Calu3 (cell line): ENCODE measurements at regions not wholly inside any gene's neighbourhood (a gene's known extent, or its start where the extent isn't known, plus 50 kb on each side); places are given as distances from the start of the nearest gene placed in this dataset.
A peak's percentile ranks its signal among the peaks of the same experiment; 100 is the strongest.
"Not testable (repeated sequence)": the region's sequence is repeated elsewhere in the genome, so short reads cannot be mapped to it uniquely, and the experiment has no call there.

Experiments
- BruUV-seq: library from RNA; stranded (reverse); fragments of 400-500 nt; replicated peaks from 2 replicates; lab custom pipeline; 2021; lab: Mats Ljungman, UMichigan
- CTCF ChIA-PET: fragments of 300-600 bp; sonication (Branson Sonifier 250); formaldehyde crosslinking; loops from one replicate; lab custom pipeline; 2022; ENCODE audit warnings: antibody characterized with exemption; lab: Charles Lee
- DNase-seq: peaks from one replicate; pipeline ENCODE4 v3.0.0; 2022
- H3K27ac Mint-ChIP-seq: one replicate; pipeline ENCODE4 v1.8.0; 2022; ENCODE audit warnings: mixed read lengths; ENCODE audit not compliant: unreplicated experiment
- H3K27me3 Mint-ChIP-seq: one replicate; pipeline ENCODE4 v1.8.0; 2022; ENCODE audit warnings: mixed read lengths; ENCODE audit not compliant: unreplicated experiment
- H3K36me3 Mint-ChIP-seq: one replicate; pipeline ENCODE4 v1.8.0; 2022; ENCODE audit warnings: mild to moderate bottlenecking, moderate library complexity, mixed read lengths; ENCODE audit not compliant: insufficient read depth, unreplicated experiment
- H3K4me1 Mint-ChIP-seq: one replicate; pipeline ENCODE4 v1.8.0; 2022; ENCODE audit warnings: mild to moderate bottlenecking, low read depth, mixed read lengths; ENCODE audit not compliant: unreplicated experiment
- H3K4me3 Mint-ChIP-seq: one replicate; pipeline ENCODE4 v1.8.0; 2022; ENCODE audit warnings: mild to moderate bottlenecking, low read depth, moderate library complexity, mixed read lengths; ENCODE audit not compliant: unreplicated experiment
- H3K9me3 Mint-ChIP-seq: one replicate; pipeline ENCODE4 v1.8.0; 2022; ENCODE audit warnings: low read depth, mixed read lengths; ENCODE audit not compliant: unreplicated experiment
- intact Hi-C: fragments of 100-400 bp; cut with micrococcal nuclease; formaldehyde crosslinking; loops from one replicate; pipeline ENCODE4 v1.10.0; 2022; ENCODE audit not compliant: unreplicated experiment
- TF ChIP-seq, protein P1 (sequence below): fragments of 200-600 bp; IDR thresholded peaks from one replicate; pipeline ENCODE4 v1.8.0; 2022; ENCODE audit warnings: antibody characterized with exemption; ENCODE audit not compliant: unreplicated experiment

DNA sequence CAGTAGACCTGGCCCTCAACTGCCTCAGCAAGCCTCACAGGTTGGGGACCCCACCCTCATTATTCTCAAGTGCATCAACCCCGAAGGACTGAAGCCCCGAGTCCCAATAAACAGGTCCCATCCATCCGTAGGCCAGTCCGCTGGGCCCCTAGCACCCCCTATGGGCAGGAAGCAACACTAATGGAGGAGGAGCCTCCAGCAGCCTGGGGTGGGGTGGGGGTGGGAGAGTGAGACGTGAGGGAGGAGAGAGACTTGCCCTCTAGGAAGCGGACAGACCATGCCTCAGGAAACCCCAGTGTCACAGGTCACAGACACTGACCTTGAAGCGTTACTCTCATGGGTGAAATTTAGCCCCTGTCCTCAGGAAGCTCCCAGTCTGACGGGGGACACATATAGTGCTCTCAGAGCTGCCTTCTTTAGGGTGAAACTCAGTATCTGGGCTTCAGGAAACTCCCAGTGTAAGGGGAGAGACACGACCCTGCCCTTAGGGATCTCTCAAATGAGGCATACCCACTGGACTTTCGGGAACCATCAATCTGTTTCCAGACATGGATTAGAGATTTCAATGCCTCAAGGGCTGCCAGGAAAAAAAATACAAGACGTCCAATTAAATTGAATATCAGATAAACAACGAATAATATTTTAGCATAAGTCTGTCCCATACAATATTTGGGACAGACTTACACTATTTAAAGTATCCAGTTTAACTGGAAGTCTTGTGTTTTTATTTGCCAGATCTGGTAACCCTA, 125.8 kb downstream of the MRPL14 start:
- DNase-seq = peak; percentile 90
- peak overlapping the region; percentile 96 for H3K27ac Mint-ChIP-seq
- H3K4me3 Mint-ChIP-seq = peak overlapping the region; percentile 78
- peaks cover 74% of the 10 kb centered on the region for H3K4me1 Mint-ChIP-seq
- CTCF ChIA-PET = interaction anchor here (0.7 to 4.0 kb wide), 15 partner anchors 10 to 687 kb away, joined by 3 to 60 read pairs (median 9); partner anchors contain the start of gene VEGFA
- TF ChIP-seq, protein P1, sequence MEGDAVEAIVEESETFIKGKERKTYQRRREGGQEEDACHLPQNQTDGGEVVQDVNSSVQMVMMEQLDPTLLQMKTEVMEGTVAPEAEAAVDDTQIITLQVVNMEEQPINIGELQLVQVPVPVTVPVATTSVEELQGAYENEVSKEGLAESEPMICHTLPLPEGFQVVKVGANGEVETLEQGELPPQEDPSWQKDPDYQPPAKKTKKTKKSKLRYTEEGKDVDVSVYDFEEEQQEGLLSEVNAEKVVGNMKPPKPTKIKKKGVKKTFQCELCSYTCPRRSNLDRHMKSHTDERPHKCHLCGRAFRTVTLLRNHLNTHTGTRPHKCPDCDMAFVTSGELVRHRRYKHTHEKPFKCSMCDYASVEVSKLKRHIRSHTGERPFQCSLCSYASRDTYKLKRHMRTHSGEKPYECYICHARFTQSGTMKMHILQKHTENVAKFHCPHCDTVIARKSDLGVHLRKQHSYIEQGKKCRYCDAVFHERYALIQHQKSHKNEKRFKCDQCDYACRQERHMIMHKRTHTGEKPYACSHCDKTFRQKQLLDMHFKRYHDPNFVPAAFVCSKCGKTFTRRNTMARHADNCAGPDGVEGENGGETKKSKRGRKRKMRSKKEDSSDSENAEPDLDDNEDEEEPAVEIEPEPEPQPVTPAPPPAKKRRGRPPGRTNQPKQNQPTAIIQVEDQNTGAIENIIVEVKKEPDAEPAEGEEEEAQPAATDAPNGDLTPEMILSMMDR = peak; percentile 91
- no peaks in the 10 kb centered on the region for H3K9me3 Mint-ChIP-seq
- peaks cover 77% of the 10 kb centered on the region for H3K36me3 Mint-ChIP-seq
- intact Hi-C loops = loop anchor here (1.0 to 10.0 kb wide), 8 partner anchors 45 to 334 kb away; no protein-coding TSS in a partner anchor
- no TSS peak for BruUV-seq
- no peaks in the 10 kb centered on the region for H3K27me3 Mint-ChIP-seq

DNA sequence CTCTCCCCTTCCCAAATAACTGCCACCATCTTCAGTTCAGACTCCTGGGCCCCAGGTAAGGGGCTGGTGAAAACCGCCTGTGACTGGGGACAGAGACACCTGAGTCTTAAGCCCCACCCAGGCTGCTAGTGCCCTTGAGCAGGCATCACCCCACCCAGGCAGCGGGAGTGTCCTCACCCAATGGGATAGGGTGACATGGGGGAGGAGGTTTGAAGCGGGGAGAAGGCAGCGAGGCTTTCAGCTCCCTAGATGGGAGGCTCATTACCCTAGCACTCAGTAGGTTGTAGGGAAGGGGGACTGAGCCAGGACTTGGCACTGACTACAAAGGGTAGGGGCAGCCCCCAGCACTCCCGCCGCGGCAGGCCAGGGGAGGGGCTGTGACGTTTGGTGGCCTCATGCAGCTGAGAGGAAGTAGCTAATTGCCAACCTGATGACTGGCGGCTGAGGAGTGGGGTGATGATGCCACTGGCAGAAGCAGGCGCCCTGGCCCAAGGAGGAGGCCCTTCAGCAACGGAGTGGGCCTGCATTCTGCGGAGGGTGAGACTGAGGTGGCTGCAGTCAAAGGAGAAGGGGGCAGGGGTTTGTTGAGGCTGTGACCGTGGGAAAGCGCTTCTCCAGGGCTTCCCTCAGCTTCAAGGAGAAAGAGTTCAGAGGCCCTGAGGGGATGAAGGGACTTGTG, 126.9 kb downstream of the MRPL14 start:
- TF ChIP-seq, protein P1 = no peak
- CTCF ChIA-PET = interaction anchor here (0.6 to 4.0 kb wide), 24 partner anchors 9 to 935 kb away, joined by 3 to 60 read pairs (median 6); partner anchors contain the start of gene VEGFA
- no peaks in the 10 kb centered on the region for H3K27me3 Mint-ChIP-seq
- H3K9me3 Mint-ChIP-seq = no peaks in the 10 kb centered on the region
- H3K4me3 Mint-ChIP-seq = peak overlapping the region; percentile 78
- peak overlapping the region; percentile 96 for H3K27ac Mint-ChIP-seq
- peaks cover 70% of the 10 kb centered on the region for H3K36me3 Mint-ChIP-seq
- intact Hi-C loops = loop anchor here (1.0 to 10.0 kb wide), 6 partner anchors 44 to 333 kb away; no protein-coding TSS in a partner anchor
- peaks cover 70% of the 10 kb centered on the region for H3K4me1 Mint-ChIP-seq
- DNase-seq = peak; percentile 97
- no TSS peak for BruUV-seq

DNA sequence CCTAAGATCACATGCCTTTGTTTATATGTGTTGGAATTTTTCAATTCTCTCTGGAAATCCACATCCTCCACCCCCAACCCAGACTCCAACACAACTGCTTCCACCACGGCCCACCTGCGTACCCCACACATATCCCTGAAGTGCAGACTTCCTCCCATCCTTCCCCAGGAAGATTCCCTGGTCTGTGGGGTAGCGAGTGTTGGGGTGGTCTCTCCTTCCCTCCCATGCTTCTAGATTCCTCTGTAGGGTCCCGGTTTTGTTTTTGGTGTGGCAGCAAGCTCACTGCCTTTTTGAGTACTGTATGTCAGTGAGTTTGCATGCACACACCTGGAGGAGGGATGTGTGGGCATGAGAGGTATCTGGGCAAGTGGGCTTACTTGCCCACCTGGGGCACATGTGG, 127.6 kb downstream of the MRPL14 start:
- intact Hi-C loops = loop anchor here (1.0 to 10.0 kb wide), 6 partner anchors 43 to 332 kb away; no protein-coding TSS in a partner anchor
- no peak for DNase-seq
- TF ChIP-seq, protein P1 = no peak
- peaks cover 63% of the 10 kb centered on the region for H3K36me3 Mint-ChIP-seq
- no peaks in the 10 kb centered on the region for H3K27me3 Mint-ChIP-seq
- H3K4me1 Mint-ChIP-seq = peaks cover 67% of the 10 kb centered on the region
- H3K9me3 Mint-ChIP-seq = no peaks in the 10 kb centered on the region
- CTCF ChIA-PET = interaction anchor here (0.8 to 4.0 kb wide), 11 partner anchors 9 to 275 kb away, joined by 4 to 60 read pairs (median 9); partner anchors contain the start of gene VEGFA
- BruUV-seq = no TSS peak
- H3K4me3 Mint-ChIP-seq = peak overlapping the region; percentile 78
- peak overlapping the region; percentile 96 for H3K27ac Mint-ChIP-seq

DNA sequence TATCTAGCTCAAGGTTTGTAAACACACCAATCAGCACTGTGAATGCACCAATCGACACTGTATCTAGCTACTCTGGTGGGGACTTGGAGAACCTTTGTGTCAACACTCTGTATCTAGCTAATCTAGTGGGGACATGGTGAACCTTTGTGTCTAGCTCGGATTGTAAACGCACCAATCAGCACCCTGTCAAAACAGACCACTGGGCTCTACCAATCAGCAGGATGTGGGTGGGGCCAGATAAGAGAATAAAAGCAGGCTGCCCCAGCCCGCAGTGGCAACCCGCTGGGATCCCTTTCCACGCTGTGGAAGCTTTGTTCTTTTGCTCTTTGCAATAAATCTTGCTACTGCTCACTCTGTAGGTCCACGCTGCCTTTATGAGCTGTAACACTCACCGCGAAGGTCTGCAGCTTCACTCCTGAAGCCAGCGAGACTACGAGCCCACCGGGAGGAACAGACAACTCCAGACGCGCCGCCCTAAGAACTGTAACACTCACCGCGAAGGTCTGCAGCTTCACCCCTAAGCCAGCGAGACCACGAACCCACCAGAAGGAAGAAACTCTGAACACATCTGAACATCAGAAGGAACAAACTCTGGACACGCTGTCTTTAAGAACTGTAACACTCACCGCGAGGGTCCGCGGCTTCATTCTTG, 128.5 kb downstream of the MRPL14 start:
- H3K27me3 Mint-ChIP-seq, H3K4me3 Mint-ChIP-seq, BruUV-seq, intact Hi-C loops, H3K9me3 Mint-ChIP-seq, DNase-seq: not testable (repeated sequence)
- H3K27ac Mint-ChIP-seq = peak overlapping the region; percentile 96
- H3K36me3 Mint-ChIP-seq = peaks cover 56% of the 10 kb centered on the region
- CTCF ChIA-PET = interaction anchor here (0.6 kb wide), 1 partner anchor 313 kb away, joined by 3 read pairs; no protein-coding TSS in a partner anchor
- H3K4me1 Mint-ChIP-seq = peaks cover 62% of the 10 kb centered on the region

DNA sequence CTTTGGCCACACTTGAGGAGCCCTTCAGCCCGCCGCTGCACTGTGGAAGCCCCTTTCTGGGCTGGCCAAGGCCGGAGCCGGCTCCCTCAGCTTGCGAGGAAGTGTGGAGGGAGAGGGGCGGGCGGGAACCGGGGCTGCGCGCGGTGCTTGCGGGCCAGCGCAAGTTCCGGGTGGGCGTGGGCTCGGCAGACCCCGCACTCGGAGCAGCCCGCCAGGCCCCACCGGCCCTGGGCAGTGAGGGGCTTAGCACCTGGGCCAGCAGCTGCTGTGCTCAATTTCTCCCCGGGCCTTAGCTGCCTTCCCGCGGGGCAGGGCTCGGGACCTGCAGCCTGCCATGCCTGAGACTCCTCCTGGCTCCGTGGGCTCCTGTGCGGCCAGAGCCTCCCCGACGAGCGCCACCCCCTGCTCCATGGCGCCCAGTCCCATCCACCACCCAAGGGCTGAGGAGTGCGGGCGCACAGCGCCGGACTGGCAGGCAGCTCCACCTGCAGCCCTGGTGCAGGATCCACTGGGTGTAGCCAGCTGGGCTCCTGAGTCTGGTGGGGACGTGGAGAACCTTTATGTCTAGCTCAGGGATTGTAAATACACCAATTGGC, 129.2 kb downstream of the MRPL14 start:
- H3K27me3 Mint-ChIP-seq, CTCF ChIA-PET, H3K27ac Mint-ChIP-seq, H3K4me3 Mint-ChIP-seq, DNase-seq, intact Hi-C loops, BruUV-seq, H3K9me3 Mint-ChIP-seq: not testable (repeated sequence)
- Mint-ChIP-seq H3K36me3 (peaks cover 50% of the 10 kb centered on the region), H3K4me1 (peaks cover 65% of the 10 kb centered on the region)
